ENCODE measurements at regions not wholly inside any gene's neighbourhood (a gene's known extent, or its start where the extent isn't known, plus 50 kb on each side); places are given as distances from the start of the nearest gene placed in this dataset.

GRCh38 chr10:4101918-4102654, 317.1 kb upstream of the KLF6 start:
- DNase-seq, result no peak

GRCh38 chr10:4100380-4100779, 315.4 kb upstream of the KLF6 start:
- DNase-seq, result no peak

- no peak for DNase-seq
Observed at GRCh38 chr10:4099202-4099601, 314.2 kb upstream of the KLF6 start.

GRCh38 chr10:4095166-4095917, 310.3 kb upstream of the KLF6 start:
- no peak for DNase-seq

DNA sequence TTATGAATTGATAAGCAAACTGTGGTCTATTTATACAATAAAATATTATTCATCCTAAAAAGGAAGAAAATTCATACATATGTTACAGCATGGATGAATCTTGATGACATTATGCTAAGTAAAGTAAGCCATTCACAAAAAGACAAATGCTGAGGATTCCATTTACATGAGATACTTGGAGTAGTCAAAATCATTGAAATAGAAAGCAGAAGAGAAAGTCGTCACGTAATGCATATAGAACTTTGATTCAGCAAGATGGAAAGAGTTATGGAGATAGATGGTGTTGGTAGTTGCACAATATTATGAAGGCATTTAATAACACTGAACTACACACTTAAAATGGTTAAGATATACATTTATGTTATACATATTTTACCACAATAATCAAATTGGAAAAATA, 309.7 kb upstream of the KLF6 start:
- DNase-seq, result no peak

- no peak for DNase-seq
Observed at GRCh38 chr10:4093438-4093837, 308.4 kb upstream of the KLF6 start.

- no peak for DNase-seq
Observed at GRCh38 chr10:4088354-4089066, 303.5 kb upstream of the KLF6 start.

- DNase-seq, result no peak
Observed at GRCh38 chr10:4086131-4086898, 301.3 kb upstream of the KLF6 start.

DNA sequence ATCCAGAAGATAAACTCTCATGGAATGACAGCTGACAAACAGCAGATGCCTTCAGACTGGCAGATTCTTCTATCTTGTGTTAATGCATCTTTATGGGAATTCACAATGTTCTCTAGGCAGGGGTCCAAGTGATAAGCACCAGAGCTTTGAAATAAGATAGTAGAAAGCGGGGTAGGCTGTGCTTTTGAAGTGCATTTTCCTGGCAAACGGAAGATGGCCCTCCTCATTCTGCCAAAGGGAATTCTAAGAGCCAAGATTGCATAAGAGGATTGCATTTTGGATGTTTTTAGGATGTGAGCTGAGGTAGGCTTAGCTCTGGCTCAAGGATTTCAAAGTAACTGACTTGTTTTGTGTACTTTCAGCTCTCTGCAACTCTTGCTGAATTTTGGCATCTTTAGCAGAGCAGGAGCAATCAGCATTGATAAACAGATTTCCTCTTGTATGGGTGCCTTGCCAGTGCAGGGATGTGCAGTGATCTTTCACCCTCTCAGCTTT, 298.5 kb upstream of the KLF6 start:
- no peak for DNase-seq

DNA sequence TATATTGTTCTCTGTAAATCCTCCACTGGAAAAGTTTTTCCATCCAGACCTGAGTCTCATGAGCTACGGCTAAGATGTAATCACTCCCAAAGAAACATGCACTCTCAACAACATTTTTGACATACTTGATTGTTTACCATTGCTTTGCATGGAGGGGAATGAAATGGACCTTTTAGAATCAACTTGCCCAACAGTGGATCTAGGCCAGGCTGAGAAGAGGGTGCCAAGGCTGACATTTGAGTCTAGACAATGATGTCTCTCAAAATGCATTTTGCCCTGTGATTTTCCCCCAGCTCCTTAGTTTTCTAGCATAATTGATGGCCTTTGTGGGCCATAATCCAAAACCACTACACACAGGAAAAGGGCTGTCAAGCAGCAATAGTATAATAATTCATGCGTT, 297.9 kb upstream of the KLF6 start:
- DNase-seq, result no peak

DNA sequence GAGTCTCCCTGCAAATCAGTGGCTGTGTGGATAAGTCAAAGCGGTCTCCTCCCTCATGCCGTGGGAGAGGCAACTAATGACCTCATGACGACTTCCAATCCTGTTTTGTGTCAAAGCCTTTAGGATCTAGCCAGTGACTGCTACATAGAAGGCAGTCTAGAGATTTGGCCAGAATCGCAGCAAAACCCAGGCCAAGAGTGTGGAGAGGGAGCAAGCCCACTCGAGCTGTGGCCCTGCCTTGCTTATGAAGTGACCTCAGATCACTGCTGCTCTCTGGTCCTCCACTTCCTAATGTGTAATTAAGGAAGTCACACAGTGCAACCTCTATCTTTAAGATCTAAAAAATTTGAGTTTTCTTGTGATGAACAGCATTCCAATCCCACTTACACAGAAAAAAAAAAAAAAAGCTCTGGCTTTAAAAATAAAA, 296.7 kb upstream of the KLF6 start:
- DNase-seq, result no peak

GRCh38 chr10:4080225-4080805, 295.3 kb upstream of the KLF6 start:
- DNase-seq, result no peak

DNA sequence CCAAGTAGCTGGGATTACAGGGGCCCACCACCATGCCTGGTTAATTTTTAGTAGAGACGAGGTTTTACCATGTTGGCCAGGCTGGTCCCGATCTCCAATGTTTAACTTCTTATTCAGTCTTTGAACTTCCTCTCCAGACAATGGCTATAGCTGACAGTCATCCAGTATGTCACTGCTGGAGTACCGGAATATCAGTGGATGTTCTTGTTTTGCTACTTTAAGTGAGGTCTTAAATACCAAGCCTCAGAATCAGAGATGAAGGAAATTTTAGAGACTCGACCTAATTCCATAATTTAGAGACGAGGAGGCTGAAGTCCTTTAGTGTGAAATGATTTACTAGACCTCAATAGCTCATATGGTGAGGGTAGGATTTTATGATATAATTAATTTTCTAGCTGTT, 294.8 kb upstream of the KLF6 start:
- no peak for DNase-seq

- no peak for DNase-seq
Observed at GRCh38 chr10:4077804-4078203, 292.8 kb upstream of the KLF6 start.

- no peak for DNase-seq
Observed at GRCh38 chr10:4076983-4077382, 292.0 kb upstream of the KLF6 start.

DNA sequence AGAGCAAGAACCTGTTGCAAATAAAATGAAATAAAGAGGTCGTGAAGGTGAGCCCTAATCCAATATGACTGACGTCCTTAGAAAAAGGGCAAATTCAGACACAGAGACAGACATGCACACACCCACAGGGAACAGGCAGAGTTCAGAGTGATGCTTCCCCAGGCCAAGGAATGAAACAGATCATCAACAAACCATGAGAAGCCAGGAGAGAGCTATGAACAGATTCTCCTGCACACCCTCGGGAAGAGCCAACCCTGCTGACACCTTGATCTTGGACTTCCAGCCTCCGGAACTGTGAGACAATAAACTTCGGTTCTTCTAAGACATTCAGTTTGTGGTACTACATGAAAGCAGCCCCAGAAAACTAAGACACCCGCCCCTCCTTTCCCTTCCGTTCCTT, 290.4 kb upstream of the KLF6 start:
- DNase-seq, result no peak

DNA sequence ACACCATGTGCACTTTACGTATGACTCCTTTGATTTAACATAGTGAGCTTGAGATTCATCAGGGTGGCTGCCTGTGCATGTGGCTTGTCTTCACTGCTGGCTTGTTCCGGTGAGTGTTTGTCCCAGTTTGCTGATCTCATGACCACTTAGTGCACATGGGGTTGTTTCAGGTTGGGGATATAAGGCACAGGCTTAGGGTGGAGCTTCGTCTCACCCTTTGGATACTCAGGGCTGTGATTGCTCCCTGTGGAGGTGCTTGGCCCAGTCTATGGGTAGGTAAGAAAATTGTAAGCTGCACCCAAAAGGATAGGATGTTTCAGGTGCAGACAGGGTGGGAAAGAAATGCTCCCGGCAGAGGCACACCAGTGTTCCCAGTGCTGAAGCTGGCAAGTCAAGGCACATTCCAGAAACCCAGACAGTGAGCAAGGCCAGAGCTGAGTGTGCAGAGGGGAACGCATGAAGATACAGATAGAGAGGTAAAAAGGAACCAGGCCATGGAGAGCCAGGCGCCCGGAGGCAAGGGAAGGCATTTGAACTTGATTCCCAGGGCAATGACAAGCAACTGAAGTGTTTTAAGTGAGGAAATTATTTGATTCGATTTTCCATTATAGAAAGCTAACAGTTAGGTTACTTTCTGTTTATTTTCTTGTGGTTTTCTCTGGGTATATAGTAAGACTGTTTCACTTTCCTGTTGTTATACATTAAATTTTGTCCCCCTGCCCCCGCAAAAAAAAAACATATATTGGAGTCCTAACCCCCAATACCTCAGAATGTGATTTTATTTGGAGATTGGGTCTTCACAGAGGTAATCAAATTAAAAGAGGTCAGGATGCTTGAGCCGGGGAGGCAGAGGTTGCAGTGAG, 289.8 kb upstream of the KLF6 start:
- DNase-seq, result no peak

- no peak for DNase-seq
Observed at GRCh38 chr10:4073912-4074311, 288.9 kb upstream of the KLF6 start.

DNA sequence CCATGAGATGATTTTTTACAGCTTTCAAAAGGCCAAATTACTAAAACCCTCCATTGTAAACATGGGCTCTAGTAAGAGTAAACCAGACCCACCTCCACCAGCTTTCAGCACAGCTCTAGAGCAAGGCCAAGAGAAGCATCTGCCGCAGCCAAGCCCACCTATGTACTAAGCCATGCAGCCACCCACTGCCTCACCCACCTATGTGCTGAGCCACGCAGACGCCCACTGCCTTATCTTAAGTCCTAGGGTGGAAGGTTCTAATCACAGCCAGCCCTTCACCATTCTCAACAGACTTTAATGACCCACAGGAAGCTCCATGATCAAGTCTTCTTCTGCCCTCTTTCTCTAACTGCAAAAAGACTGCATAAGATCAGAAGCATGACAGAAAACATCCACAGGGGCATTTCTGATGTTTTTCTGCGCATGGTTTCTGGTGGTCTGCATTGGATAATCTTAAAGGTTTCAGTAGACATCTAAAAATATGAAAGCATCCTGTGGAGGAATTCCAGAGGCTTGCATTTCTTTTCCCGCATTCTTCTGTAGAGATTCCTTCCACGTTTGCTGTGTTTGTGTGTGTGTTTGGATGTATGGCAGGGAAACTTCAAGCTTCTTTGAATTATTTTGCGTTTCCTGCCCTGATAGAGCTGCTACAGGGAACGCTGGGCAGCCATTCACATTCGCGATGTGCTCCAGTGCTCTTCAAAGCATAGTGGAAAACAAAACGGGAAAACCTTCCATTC, 286.1 kb upstream of the KLF6 start:
- no peak for DNase-seq

DNA sequence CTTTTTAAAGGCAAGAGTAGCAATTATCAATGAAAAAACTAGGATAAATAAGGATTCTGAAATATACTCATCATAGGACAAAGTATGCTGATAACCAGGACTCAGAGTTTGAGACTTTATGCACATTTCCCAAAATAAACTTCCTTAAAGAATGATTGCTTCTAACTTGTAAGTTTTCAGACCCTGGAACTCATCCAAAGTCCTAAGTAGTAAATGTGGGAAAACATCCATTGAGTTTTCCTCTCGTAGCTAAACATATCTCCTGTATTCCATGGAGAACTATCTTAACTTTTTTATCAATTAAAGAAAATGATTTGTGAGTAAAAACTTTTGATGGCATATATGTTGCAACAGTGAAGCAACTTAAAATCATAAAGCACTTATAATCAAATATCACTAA, 285.2 kb upstream of the KLF6 start:
- DNase-seq, result no peak

All from right kidney (tissue), 1 donor.